GM12878 (cell line): ENCODE measurements at regions not wholly inside any gene's neighbourhood (a gene's known extent, or its start where the extent isn't known, plus 50 kb on each side); places are given as distances from the start of the nearest gene placed in this dataset.

Experiments
- ATAC-seq: fragments of 200-7000 bp; cut with Tn5 transposase; 3 replicates; pipeline ENCODE4 v1.9.1; 2020; ENCODE audit warnings: mild to moderate bottlenecking, moderate library complexity
- BruUV-seq: library from RNA; stranded (reverse); fragments of 400-500 nt; replicated peaks from 2 replicates; lab custom pipeline; 2021; lab: Mats Ljungman, UMichigan
- CTCF ChIA-PET: fragments of 300-600 bp; sonication (Branson Sonifier 250); formaldehyde crosslinking; extraction: SDS; loops from one replicate; lab custom pipeline; 2021; ENCODE audit warnings: inconsistent platforms; lab: Yijun Ruan, JAX
- POLR2A ChIA-PET: fragments of 350-600 bp; formaldehyde crosslinking; extraction: SDS; loops from one replicate; lab custom pipeline; 2021; ENCODE audit warnings: inconsistent platforms; lab: Charles Lee
- RAD21 ChIA-PET: fragments of 300-600 bp; sonication (Branson Sonifier 250); formaldehyde crosslinking; loops from one replicate; lab custom pipeline; 2023; ENCODE audit warnings: antibody characterized with exemption; ENCODE audit not compliant: unreplicated experiment; lab: Charles Lee
- SMC1A ChIA-PET: fragments of 300-600 bp; sonication (Branson Sonifier 250); formaldehyde crosslinking; loops from one replicate; lab custom pipeline; 2023; ENCODE audit not compliant: unreplicated experiment, uncharacterized antibody; lab: Charles Lee
- DNase-seq: peaks from one replicate; pipeline ENCODE4 v3.0.0-alpha.2; 2011; ENCODE audit warnings: low read depth, low spot score
- FAIRE-seq: peaks from 3 replicates; lab custom pipeline; 2011; peaks lifted over from hg19 to GRCh38; lab: Jason Lieb, UNC
- H2AFZ ChIP-seq: 2 replicates; pipeline ENCODE4 v1.6.0; 2011; ENCODE audit warnings: low read depth, low read length, control low read depth; ENCODE audit not compliant: control insufficient read depth
- H3K27ac ChIP-seq: 2 replicates; pipeline ENCODE4 v1.5.1; 2011; ENCODE audit warnings: control low read depth; ENCODE audit not compliant: control insufficient read depth, insufficient read depth
- H3K27me3 ChIP-seq, 2 experiments: replicated peaks in 1 of 2; 2 replicates each; pipeline versions ENCODE4 v1.6.0 to v1.6.1; 2011; ENCODE audit warnings: low read length in 1 of 2; ENCODE audit not compliant: control insufficient read depth in 2 of 2, insufficient read depth in 2 of 2
- H3K36me3 ChIP-seq, 2 experiments: 2 replicates each; pipeline ENCODE4 v1.5.1; 2011; ENCODE audit warnings: low read length in 1 of 2; ENCODE audit not compliant: control insufficient read depth in 2 of 2, insufficient read depth in 2 of 2
- H3K4me1 ChIP-seq: 2 replicates; pipeline ENCODE4 v1.6.1; 2011; ENCODE audit warnings: mild to moderate bottlenecking, low read length, moderate library complexity, mixed read lengths; ENCODE audit not compliant: control insufficient read depth, insufficient read depth
- H3K4me2 ChIP-seq: 2 replicates; pipeline ENCODE4 v1.6.0; 2011; ENCODE audit warnings: control low read depth; ENCODE audit not compliant: control insufficient read depth, insufficient read depth
- H3K4me3 ChIP-seq: fragments of 200-600 bp; sonication (generic); 2 replicates; pipeline ENCODE4 v1.5.1; 2016
- H3K79me2 ChIP-seq: 2 replicates; pipeline ENCODE4 v1.6.0; 2011; ENCODE audit warnings: low read length; ENCODE audit not compliant: control insufficient read depth, insufficient read depth
- H3K9ac ChIP-seq: 2 replicates; pipeline ENCODE4 v1.8.0; 2011; ENCODE audit warnings: low read length, control low read depth, mixed read lengths; ENCODE audit not compliant: control insufficient read depth, insufficient read depth
- H3K9me3 ChIP-seq: replicated peaks from 3 replicates; pipeline ENCODE4 v1.5.1; 2011; ENCODE audit warnings: mild to moderate bottlenecking, low read length; ENCODE audit not compliant: control insufficient read depth, insufficient read depth
- H4K20me1 ChIP-seq: 2 replicates; pipeline ENCODE4 v1.6.0; 2011; ENCODE audit not compliant: control insufficient read depth, insufficient read depth
- MEF2B ChIP-seq: fragments of 450-650 bp; IDR thresholded peaks from 2 replicates; pipeline ENCODE4 v1.6.1; 2018; ENCODE audit warnings: mild to moderate bottlenecking, moderate library complexity; ENCODE audit not compliant: partially characterized antibody, poor library complexity, severe bottlenecking
- NFIC ChIP-seq: IDR thresholded peaks from 2 replicates; pipeline ENCODE4 v1.6.1; 2012; ENCODE audit warnings: low read depth, mild to moderate bottlenecking, inconsistent platforms, low read length, moderate library complexity
- NR2C2 ChIP-seq: IDR thresholded peaks from 2 replicates; pipeline ENCODE4 v1.6.1; 2011; ENCODE audit warnings: borderline replicate concordance, low read depth; ENCODE audit not compliant: control insufficient read depth, insufficient read length
- NR2F1 ChIP-seq: fragments of 450-650 bp; conservative IDR thresholded peaks from 2 replicates; pipeline ENCODE4 v1.6.1; 2017; ENCODE audit warnings: mild to moderate bottlenecking
- RCOR1 ChIP-seq: conservative IDR thresholded peaks from 2 replicates; pipeline ENCODE4 v1.6.1; 2012; ENCODE audit warnings: low read depth, low read length, improper control_type of control experiment
- WGBS: methylation state at CpG from one replicate; pipeline ENCODE4 v1.1.6; 2016; ENCODE audit warnings: low lambda C conversion rate; ENCODE audit not compliant: insufficient replicate concordance, insufficient coverage; ENCODE audit errors: missing lambda C conversion rate; 5-methylcytosine and 5-hydroxymethylcytosine counted together
- in situ Hi-C: fragments of 300-500 bp; cut with MboI; formaldehyde crosslinking; loops from 9 replicates; pipeline ENCODE4 v1.14.3; 2018; ENCODE audit warnings: mixed read lengths
- intact Hi-C: fragments of 100-400 bp; cut with micrococcal nuclease; formaldehyde crosslinking; loops from one replicate; pipeline ENCODE4 v1.14.2; 2022; ENCODE audit not compliant: unreplicated experiment
- TF ChIP-seq, protein P1 (sequence below): IDR thresholded peaks from 2 replicates; pipeline ENCODE4 v1.6.1; 2012; ENCODE audit warnings: low read length, inconsistent platforms

DNA sequence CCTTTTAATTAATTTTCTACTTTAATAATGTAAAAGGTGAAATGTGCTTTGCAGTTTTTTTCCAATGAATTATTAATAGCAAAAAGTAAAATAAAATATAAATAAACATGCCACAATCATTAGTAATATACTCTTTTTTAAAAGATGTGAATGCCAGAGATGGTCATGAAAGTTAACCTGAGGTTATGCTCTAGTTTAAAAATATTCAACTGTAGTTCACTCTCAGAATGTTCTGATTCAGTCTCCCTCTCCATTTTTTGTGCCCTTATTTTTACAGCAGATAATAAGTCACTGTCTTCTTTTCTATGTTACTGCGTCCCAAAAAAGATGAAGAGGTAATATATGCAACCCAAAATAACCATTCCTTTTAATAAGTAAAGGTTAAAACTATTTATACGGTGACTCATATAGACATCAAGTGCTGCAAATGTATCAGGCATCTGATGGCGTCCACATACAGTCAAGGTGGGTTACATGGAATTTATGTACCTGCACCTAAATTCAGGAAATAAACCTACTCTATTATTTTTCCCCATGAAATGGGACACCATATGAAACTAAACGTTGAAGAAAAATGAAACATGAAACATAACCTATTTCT lies 153.6 kb upstream of the ZNF804A start:
- ATAC-seq (peak; percentile 43), FAIRE-seq (no peak), DNase-seq (no peak)
- SMC1A ChIA-PET: interaction anchor here (0.7 to 1.8 kb wide), 6 partner anchors 11 to 66 kb away, joined by 3 to 9 read pairs (median 4); no protein-coding TSS in a partner anchor
- Histone ChIP-seq H3K79me2 (no peaks in the 10 kb centered on the region), H3K4me3 (no peak overlapping the region), H2AFZ (peak overlapping the region; percentile 63), H4K20me1 (no peaks in the 10 kb centered on the region), H3K27ac (peak overlapping the region; percentile 69), H3K9me3 (no peaks in the 10 kb centered on the region), H3K36me3 (no peaks in the 10 kb centered on the region), H3K9ac (no peak overlapping the region), H3K27me3 (no peaks in the 10 kb centered on the region), H3K4me2 (peak overlapping the region; percentile 57), H3K4me1 (peaks cover 9% of the 10 kb centered on the region)
- intact Hi-C loops (no loop called here), in situ Hi-C loops (no loop called here)
- RAD21 ChIA-PET: interaction anchor here (0.9 to 1.8 kb wide), 6 partner anchors 8 to 70 kb away, joined by 3 to 7 read pairs (median 4); no protein-coding TSS in a partner anchor
- POLR2A ChIA-PET: interaction anchor here (1.0 kb wide), 1 partner anchor 13 kb away, joined by 3 read pairs; no protein-coding TSS in a partner anchor
- WGBS: 5% methylated on average over 4 of the region's 4 CpGs
- no TSS peak for BruUV-seq
- CTCF ChIA-PET: interaction anchor here (0.7 to 1.8 kb wide), 3 partner anchors 9 to 19 kb away, joined by 3 to 9 read pairs (median 3); no protein-coding TSS in a partner anchor
- TF ChIP-seq NR2C2: no peak
- peak; percentile 2; the same call in 1 of the 2 replicates for TF ChIP-seq NFIC
- TF ChIP-seq RCOR1: no peak
- TF ChIP-seq, protein P1, sequence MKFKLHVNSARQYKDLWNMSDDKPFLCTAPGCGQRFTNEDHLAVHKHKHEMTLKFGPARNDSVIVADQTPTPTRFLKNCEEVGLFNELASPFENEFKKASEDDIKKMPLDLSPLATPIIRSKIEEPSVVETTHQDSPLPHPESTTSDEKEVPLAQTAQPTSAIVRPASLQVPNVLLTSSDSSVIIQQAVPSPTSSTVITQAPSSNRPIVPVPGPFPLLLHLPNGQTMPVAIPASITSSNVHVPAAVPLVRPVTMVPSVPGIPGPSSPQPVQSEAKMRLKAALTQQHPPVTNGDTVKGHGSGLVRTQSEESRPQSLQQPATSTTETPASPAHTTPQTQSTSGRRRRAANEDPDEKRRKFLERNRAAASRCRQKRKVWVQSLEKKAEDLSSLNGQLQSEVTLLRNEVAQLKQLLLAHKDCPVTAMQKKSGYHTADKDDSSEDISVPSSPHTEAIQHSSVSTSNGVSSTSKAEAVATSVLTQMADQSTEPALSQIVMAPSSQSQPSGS: peak; percentile 9; the same call in 1 of the 2 replicates
- peak; percentile 54 for TF ChIP-seq MEF2B
- TF ChIP-seq NR2F1: 0 out of 2 replicates have a peak, but pooled peaks have one; percentile 4
